NCI-H1092 treated with DMSO at 0.1 percent for 48 hours (cell line): ENCODE measurements at regions not wholly inside any gene's neighbourhood (a gene's known extent, or its start where the extent isn't known, plus 50 kb on each side); places are given as distances from the start of the nearest gene placed in this dataset.
A peak's percentile ranks its signal among the peaks of the same experiment; 100 is the strongest.

Experiments used
- DNase-seq: peaks from one replicate; lab custom pipeline; 2025; lab: John Stamatoyannopoulos, UW

GRCh38 chr2:118510807-118511206, 336.6 kb downstream of the EN1 start:
- DNase-seq = no peak

GRCh38 chr2:118509319-118510004, 338.0 kb downstream of the EN1 start:
- no peak for DNase-seq

GRCh38 chr2:118508282-118508681, 339.2 kb downstream of the EN1 start:
- DNase-seq = no peak

- DNase-seq = no peak
Observed at GRCh38 chr2:118505436-118505835, 342.0 kb downstream of the EN1 start.

GRCh38 chr2:118502106-118502505, 345.3 kb downstream of the EN1 start:
- no peak for DNase-seq

GRCh38 chr2:118498943-118499342, 348.5 kb downstream of the EN1 start:
- DNase-seq = no peak

- DNase-seq = no peak
Observed at GRCh38 chr2:118496870-118497611, 350.4 kb downstream of the EN1 start.

GRCh38 chr2:118496467-118496866, 351.0 kb downstream of the EN1 start:
- no peak for DNase-seq

- DNase-seq = no peak
Observed at GRCh38 chr2:118495290-118495689, 352.2 kb downstream of the EN1 start.

GRCh38 chr2:118493213-118493612, 354.2 kb downstream of the EN1 start:
- no peak for DNase-seq

GRCh38 chr2:118492335-118492734, 355.1 kb downstream of the EN1 start:
- no peak for DNase-seq

GRCh38 chr2:118490330-118490729, 357.1 kb downstream of the EN1 start:
- no peak for DNase-seq

GRCh38 chr2:118489712-118490299, 357.6 kb downstream of the EN1 start:
- DNase-seq = no peak

- no peak for DNase-seq
Observed at GRCh38 chr2:118481299-118481698, 366.1 kb downstream of the EN1 start.

- DNase-seq = no peak
Observed at GRCh38 chr2:118479020-118479419, 368.4 kb downstream of the EN1 start.

GRCh38 chr2:118477111-118477862, 370.2 kb downstream of the EN1 start:
- DNase-seq = no peak

GRCh38 chr2:118475622-118476205, 371.7 kb downstream of the EN1 start:
- no peak for DNase-seq

GRCh38 chr2:118474541-118474920, 372.9 kb downstream of the EN1 start:
- DNase-seq = no peak

- DNase-seq = peak; percentile 11
Observed at GRCh38 chr2:118473846-118474540, 373.5 kb downstream of the EN1 start.

- no peak for DNase-seq
Observed at GRCh38 chr2:118473241-118473640, 374.2 kb downstream of the EN1 start.

GRCh38 chr2:118470297-118470696, 377.2 kb downstream of the EN1 start:
- no peak for DNase-seq

- DNase-seq = no peak
Observed at GRCh38 chr2:118469103-118469502, 378.3 kb downstream of the EN1 start.
